ENCODE measurements at regions not wholly inside any gene's neighbourhood (a gene's known extent, or its start where the extent isn't known, plus 50 kb on each side); places are given as distances from the start of the nearest gene placed in this dataset.

- no CpG with 5 or more reads among the region's 1 CpG for WGBS (ENCODE audit: insufficient coverage)
- Histone ChIP-seq H3K4me2 (replicated peaks; ENCODE audit: low read depth, low read length, poor library complexity, severe bottlenecking) (no peak overlapping the region), H4K20me1 (ENCODE audit: control insufficient read depth, insufficient read depth, low read length, poor library complexity, severe bottlenecking) (no peaks in the 10 kb centered on the region), H3K4me1 (ENCODE audit: control insufficient read depth in 2 of 2, insufficient read depth in 2 of 2, low read length in 2 of 2) (peaks cover 3% of the 10 kb centered on the region in 2 donors), H3K79me2 (ENCODE audit: control insufficient read depth, insufficient read depth, low read length) (no peaks in the 10 kb centered on the region), H3K27ac (ENCODE audit: low read length in 2 of 2) (no peak overlapping the region), H2AFZ (ENCODE audit: insufficient read depth, low read depth, low read length, poor library complexity, severe bottlenecking) (no peak overlapping the region), H3K9me3 (ENCODE audit: control extremely low read depth in 1 of 3, control insufficient read depth in 2 of 3, insufficient read depth in 1 of 3, low read length in 2 of 3) (peaks cover 0 to 13% (median 11%) of the 10 kb centered on the region in 3 donors), H3K9ac (ENCODE audit: low read length) (no peak overlapping the region), H3K36me3 (replicated peaks in 1 of 2; ENCODE audit: control extremely low read depth in 1 of 2, control insufficient read depth in 1 of 2, extremely low read depth in 1 of 2, insufficient read depth in 2 of 2, low read length in 1 of 2) (no peaks in the 10 kb centered on the region), H3K27me3 (replicated peaks in 1 of 4; ENCODE audit: control extremely low read depth in 1 of 4, control insufficient read depth in 3 of 4, insufficient read depth in 4 of 4, low read length in 3 of 4) (peaks cover 0 to 4% (median 0%) of the 10 kb centered on the region in 4 experiments), H3K4me3 (ENCODE audit: control extremely low read depth in 1 of 5, extremely low read depth in 1 of 5, insufficient read depth in 1 of 5, low read depth in 2 of 5, low read length in 4 of 5) (no peak overlapping the region)
- DNase-seq (no peak), ATAC-seq (ENCODE audit: low read depth) (no peak)
- TF ChIP-seq EZH2 (IDR thresholded peaks at IDR 0.05; ENCODE audit: borderline replicate concordance, insufficient read depth, low read depth, low read length, poor library complexity, severe bottlenecking) = no peak
- TF ChIP-seq CTCF (IDR thresholded peaks at IDR 0.05) = no peak
- intact Hi-C loops (cut with micrococcal nuclease) = no loop called here
- Mint-ChIP-seq H3K9me3 (ENCODE audit: insufficient read depth) (no peaks in the 10 kb centered on the region), H3K27me3 (peaks cover 15% of the 10 kb centered on the region), H3K27ac (no peak overlapping the region), H3K4me1 (peaks cover 18% of the 10 kb centered on the region), H3K4me3 (no peak overlapping the region)
- CTCF ChIA-PET = interaction anchor here (2.0 kb wide), 1 partner anchor 11 kb away, joined by 7 read pairs; no protein-coding TSS in a partner anchor
- POLR2A ChIA-PET = no interaction called here
Observed at GRCh38 chr9:22232971-22233370, 213.7 kb upstream of the DMRTA1 start.

DNA sequence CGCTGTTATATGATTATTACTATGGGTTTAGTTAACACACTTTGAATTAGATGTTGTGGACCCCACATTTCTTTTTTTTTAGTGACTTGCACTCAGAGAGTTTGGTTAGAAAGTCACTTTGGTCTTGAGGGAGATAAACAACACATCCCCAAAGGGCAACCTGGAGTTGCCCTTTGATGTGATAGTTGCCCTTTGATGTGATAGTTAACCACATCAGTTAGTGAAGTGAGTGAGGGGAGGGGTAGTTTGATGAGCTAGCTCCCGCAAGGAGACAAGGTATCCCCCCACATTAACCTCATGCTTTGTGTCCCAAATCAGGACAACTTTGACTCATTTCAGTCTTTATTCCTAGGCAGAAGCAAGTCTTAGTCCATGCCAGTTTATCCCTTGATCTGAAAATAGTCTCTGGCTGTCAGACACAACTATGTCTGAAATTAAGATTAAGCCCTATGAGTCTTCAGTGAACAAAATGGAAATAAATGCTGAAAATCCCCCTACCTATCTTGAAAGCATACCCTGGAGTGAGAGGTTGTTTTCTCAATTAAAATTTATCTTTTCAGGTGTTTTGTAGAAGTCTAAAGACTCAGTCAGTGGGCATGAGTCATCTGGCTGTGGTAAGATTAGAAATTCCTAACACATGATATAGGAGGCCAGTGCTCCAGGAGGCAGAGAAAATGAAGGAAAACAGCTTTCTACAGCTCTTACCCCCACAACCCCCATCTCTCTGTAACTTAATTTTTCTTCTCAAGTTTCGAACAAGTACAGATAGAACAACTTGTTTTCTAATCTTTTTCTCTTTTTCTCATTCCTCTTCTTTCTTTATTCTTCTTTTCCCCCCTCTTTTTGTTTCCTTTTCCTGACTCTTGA, 208.9 kb upstream of the DMRTA1 start:
- H3K27ac Mint-ChIP-seq = no peak overlapping the region
- Histone ChIP-seq H3K4me2 (replicated peaks; ENCODE audit: low read depth, low read length, poor library complexity, severe bottlenecking) (no peak overlapping the region), H3K9ac (ENCODE audit: low read length) (no peak overlapping the region), H3K4me1 (ENCODE audit: control insufficient read depth in 2 of 2, insufficient read depth in 2 of 2, low read length in 2 of 2) (peaks cover 32 to 38% of the 10 kb centered on the region in 2 donors), H4K20me1 (ENCODE audit: control insufficient read depth, insufficient read depth, low read length, poor library complexity, severe bottlenecking) (no peaks in the 10 kb centered on the region), H3K27me3 (replicated peaks in 1 of 4; ENCODE audit: control extremely low read depth in 1 of 4, control insufficient read depth in 3 of 4, insufficient read depth in 4 of 4, low read length in 3 of 4) (no peaks in the 10 kb centered on the region), H3K4me3 (ENCODE audit: control extremely low read depth in 1 of 5, extremely low read depth in 1 of 5, insufficient read depth in 1 of 5, low read depth in 2 of 5, low read length in 4 of 5) (no peak overlapping the region), H3K36me3 (replicated peaks in 1 of 2; ENCODE audit: control extremely low read depth in 1 of 2, control insufficient read depth in 1 of 2, extremely low read depth in 1 of 2, insufficient read depth in 2 of 2, low read length in 1 of 2) (no peaks in the 10 kb centered on the region), H3K9me3 (ENCODE audit: control extremely low read depth in 1 of 3, control insufficient read depth in 2 of 3, insufficient read depth in 1 of 3, low read length in 2 of 3) (no peaks in the 10 kb centered on the region), H3K79me2 (ENCODE audit: control insufficient read depth, insufficient read depth, low read length) (no peaks in the 10 kb centered on the region), H2AFZ (ENCODE audit: insufficient read depth, low read depth, low read length, poor library complexity, severe bottlenecking) (no peak overlapping the region), H3K27ac (ENCODE audit: low read length in 2 of 2) (no peak overlapping the region)
- WGBS (ENCODE audit: insufficient coverage) = 80% methylated on average over 1 of the region's 3 CpGs
- ATAC-seq (ENCODE audit: low read depth) (no peak), DNase-seq (no peak)
- POLR2A ChIA-PET = no interaction called here
- H3K4me1 Mint-ChIP-seq = peaks cover 54% of the 10 kb centered on the region
- intact Hi-C loops (cut with micrococcal nuclease) = loop anchor here (2.0 kb wide), 1 partner anchor 423 kb away; no protein-coding TSS in a partner anchor
- no peaks in the 10 kb centered on the region for H3K27me3 Mint-ChIP-seq
- H3K9me3 Mint-ChIP-seq (ENCODE audit: insufficient read depth) = no peaks in the 10 kb centered on the region
- no peak for TF ChIP-seq EZH2 (IDR thresholded peaks at IDR 0.05; ENCODE audit: borderline replicate concordance, insufficient read depth, low read depth, low read length, poor library complexity, severe bottlenecking)
- no peak for TF ChIP-seq CTCF (IDR thresholded peaks at IDR 0.05)
- no peak overlapping the region for H3K4me3 Mint-ChIP-seq
- CTCF ChIA-PET = interaction anchor here (1.0 to 9.9 kb wide), 9 partner anchors 11 to 426 kb away, joined by 3 to 174 read pairs (median 8); partner anchors contain the start of gene CDKN2B
